HG02852 (cell line): ENCODE measurements at regions not wholly inside any gene's neighbourhood (a gene's known extent, or its start where the extent isn't known, plus 50 kb on each side); places are given as distances from the start of the nearest gene placed in this dataset.

ENCODE experiments used
- ATAC-seq: cut with Tn5 transposase; IDR thresholded peaks from one replicate; pipeline ENCODE4 v1.9.1; 2021; ENCODE audit warnings: mild to moderate bottlenecking, moderate library complexity; ENCODE audit not compliant: unreplicated experiment

- ATAC-seq: no peak
Observed at GRCh38 chr7:22676385-22676784, 50.6 kb upstream of the IL6 start.

GRCh38 chr7:22675917-22676343, 51.1 kb upstream of the IL6 start:
- ATAC-seq: no peak

GRCh38 chr7:22675421-22675820, 51.6 kb upstream of the IL6 start:
- no peak for ATAC-seq

GRCh38 chr7:22672846-22673680, 53.9 kb upstream of the IL6 start:
- ATAC-seq: peak; percentile 76

DNA sequence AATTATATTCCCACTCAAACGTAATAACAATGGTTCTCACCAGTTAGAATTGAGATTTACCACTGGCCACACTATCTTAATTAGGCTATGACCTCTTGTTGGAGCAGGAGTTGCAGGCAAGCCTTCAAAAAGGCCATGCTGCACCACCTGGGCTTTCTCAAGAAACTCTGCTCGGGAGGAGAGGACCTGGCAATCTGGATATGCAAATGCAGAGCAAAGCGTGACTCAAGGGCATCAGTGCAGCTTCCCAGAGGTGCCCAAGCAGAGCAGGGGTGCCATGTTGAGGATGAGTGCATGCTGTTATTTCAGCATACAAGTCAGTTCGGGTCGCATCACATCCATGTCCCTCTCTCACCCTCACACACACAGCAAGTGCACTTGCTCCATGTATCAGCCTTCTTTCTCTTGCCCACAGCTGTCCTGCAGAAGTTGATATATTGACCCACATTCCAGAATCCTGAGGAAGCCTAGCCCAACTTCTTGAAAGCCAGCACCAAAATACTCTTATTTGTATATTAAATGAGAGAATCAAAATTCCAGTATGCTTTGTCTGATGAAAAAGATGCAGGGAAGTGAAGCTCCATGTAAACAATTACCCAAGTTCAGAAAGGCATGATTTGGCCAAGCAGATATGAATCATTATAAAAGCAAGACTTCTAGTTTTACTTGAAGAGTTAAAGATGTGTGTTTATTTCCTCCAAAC, 55.7 kb upstream of the IL6 start:
- no peak for ATAC-seq

DNA sequence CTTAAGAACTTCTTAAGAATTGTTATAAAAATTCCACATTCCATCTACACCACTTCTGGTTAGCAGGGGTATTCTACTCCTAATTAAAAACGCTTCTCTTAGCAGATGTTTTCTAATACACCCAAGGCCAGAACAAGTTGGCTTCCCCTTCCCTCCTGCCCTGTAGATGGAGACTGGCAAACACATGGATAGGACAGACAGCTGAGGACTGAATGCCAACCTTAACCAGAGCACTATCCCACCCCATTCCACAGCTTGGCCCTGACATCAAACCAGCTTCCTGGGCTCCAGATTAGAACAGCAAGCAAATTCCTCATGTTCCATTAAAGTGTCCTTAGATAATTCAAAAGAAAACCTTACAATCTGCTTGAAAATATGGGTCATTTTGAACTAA, 56.6 kb upstream of the IL6 start:
- ATAC-seq: no peak

DNA sequence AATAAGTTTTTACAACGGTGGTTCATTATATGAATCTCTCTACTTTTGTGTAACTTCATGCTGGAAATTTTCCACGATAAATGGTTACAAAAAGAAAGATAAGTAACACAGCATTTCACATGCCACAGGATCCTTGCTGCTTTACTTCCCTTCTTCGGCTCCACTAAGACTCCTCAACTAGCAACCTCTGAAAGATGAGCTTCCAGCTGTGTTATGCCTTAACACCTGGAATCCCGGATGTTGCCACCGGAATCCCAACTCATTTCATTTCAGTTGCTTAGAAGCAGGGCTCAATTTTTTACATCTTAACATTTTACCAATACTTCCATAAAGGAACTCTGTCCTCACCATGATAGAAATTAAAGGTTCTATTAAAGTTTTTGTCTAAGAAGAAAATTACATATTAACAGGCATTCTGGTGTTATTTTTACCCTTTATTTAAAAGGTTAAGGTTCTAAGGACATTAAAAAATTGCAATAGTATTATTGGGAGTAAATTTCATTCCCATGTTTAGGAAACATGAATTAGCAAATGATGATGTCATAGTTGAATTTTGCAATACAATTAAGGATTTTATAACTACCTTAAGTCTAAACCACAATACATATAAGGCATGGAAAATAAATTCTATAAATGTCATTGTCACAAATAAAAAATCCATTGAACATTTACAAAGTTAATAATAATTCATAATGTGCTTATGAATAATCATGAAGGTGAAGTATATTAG, 57.1 kb upstream of the IL6 start:
- no peak for ATAC-seq

DNA sequence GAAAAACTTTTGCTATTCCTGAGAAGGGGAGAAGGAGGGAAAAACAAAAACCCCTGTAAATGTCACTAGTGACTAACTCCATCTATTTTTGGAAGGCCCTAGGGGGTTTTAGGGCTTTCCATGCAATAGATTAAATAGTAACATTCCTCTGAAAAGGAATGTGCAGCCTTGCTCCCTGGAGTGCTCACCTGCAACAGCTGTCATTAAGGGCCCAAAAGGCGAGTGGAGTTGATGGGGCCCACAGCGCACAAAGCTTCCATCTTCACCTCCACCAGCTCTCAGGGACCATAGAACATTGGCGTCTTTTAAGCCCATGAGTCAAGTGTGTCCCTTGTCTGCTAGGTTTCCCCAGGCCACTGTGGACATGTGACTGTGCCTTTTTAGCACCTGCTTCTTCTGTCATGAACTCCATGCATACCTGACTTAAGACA, 58.0 kb upstream of the IL6 start:
- ATAC-seq: no peak

- no peak for ATAC-seq
Observed at GRCh38 chr7:22667562-22668239, 59.3 kb upstream of the IL6 start.

DNA sequence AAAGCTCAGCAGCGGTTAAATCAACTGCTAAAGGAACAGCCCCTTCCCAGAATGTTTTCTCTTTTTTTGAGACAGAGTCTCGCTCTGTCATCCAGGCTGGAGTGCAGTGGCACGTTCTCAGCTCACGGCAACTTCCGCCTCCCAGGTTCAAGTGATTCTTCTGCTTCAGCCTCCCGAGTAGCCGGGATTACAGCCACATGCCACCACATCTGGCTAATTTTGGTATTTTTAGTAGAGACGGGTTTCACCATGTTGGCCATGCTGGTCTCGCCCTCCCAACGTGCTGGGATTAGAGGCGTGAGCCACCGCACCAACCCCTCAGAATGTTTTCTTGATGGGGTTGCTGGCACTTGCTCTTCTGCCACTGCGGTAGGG, 59.8 kb upstream of the IL6 start:
- no peak for ATAC-seq

- no peak for ATAC-seq
Observed at GRCh38 chr7:22666732-22667131, 60.3 kb upstream of the IL6 start.

GRCh38 chr7:22665923-22666322, 61.1 kb upstream of the IL6 start:
- no peak for ATAC-seq

GRCh38 chr7:22664988-22665798, 61.8 kb upstream of the IL6 start:
- ATAC-seq: no peak

DNA sequence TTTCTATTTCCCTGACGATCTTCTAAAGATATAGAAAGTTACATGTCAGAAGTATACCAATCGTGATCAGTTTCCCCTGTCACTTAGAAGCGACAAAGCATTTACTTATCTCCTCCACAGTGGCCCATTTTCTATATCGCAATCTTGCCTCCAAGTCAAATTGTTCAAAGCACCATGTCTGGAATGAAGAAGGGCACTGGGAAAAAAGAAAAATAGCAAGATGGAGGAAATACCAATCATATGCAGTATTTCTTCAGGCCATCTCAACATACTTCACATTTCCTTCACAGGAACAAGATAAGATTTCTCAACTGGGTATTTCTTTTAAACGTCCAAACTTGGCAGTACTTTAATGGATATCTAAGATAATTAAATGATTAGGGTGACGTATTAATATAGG, 63.3 kb upstream of the IL6 start:
- ATAC-seq: no peak

GRCh38 chr7:22663357-22663718, 63.7 kb upstream of the IL6 start:
- ATAC-seq: no peak

DNA sequence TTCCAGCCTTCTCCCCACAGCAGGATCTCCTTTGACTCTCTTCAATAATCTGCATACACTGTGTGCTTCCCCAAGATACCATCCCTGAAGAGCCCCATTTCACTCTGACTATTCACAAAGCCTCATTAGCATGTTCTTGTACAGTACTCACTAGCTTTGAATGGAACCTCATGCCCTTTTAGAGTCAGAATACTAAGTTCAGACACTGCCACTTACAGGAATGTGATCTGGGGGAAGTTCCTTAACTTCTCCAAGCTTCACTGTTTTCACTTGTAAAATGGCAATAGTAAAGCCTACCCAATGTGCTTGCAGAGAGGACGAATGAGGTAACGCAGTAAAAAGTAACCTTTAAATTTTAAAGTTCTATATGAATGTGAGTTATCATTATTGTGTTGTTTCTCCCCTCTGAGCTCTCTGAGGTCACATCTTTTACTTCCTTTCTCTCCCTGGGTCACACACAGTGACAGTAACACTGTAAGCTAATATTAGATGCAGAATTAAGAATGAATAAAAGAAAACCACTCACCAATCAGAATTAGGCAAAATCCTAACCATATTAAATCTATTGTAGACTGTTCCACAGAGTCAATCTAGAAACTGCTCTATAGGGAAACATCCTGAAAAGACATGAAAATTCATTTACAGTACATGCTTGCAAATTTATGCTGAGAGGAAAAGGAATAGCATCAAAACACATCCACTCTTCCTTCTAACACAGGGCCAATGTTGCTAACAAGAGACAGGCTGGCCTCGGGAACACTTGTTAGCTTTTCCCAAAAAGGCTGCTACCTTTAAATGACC, 64.2 kb upstream of the IL6 start:
- peak; percentile 50 for ATAC-seq

DNA sequence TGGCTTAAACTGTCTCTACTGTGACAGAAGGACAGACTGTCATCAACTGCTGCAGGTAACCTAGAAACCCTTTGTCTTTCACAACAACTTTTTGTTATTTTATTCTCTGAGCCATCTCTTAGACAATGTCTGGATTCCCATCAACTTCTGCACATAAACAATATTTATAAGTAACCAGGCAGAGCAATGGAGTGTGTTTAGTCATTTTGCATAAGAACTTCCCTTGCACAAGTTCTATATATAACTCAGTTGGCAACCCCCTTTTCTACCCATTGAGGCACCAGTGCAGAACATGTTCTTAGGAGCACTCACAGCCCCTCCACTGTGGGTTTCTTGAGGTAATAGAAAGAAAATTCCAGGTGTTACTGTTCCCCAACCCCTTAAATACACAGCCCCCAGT, 65.0 kb upstream of the IL6 start:
- peak; percentile 42 for ATAC-seq

DNA sequence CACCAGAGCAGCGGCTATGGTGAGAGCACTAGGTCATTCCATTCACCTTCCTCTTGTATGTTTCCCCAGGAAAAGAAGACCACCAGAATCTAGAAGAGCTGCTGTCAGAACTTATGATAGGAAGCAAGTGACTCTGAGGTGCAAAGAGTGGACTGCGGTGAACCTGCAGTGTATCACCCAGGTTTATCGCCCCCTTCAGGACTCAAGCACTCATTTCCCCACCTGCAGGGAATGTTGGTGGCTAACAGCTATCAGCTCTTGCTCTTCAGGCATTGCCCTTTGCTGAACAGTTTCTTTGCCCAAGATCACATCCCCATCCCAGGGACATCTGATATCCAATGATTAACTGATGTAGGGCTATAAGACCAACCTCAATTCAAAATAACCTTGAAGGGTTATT, 66.3 kb upstream of the IL6 start:
- no peak for ATAC-seq

- no peak for ATAC-seq
Observed at GRCh38 chr7:22660293-22660692, 66.7 kb upstream of the IL6 start.

DNA sequence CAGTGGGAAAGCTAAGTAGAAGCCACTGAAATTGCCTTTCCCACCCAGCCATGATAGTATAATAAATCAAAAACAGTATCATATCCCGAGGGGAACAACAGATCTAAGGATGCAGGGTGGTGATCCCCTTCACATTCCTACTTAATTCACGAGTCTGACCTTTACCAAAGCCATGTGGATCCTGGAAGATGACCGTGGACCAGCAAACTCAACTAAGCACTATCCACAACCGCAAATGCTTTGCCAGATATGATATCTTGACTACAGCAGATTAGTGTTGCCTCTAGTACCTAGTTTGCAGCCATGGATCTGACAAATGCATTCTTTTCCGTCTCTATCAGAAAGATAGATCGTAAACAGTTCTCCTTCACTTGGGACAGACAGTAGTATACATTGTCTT, 67.3 kb upstream of the IL6 start:
- ATAC-seq: no peak
